GOT3 (cell line): ENCODE measurements at regions not wholly inside any gene's neighbourhood (a gene's known extent, or its start where the extent isn't known, plus 50 kb on each side); places are given as distances from the start of the nearest gene placed in this dataset.

Experiments used
- DNase-seq: peaks from one replicate; lab custom pipeline; 2025; ENCODE audit warnings: mixed read lengths; lab: John Stamatoyannopoulos, UW

DNA sequence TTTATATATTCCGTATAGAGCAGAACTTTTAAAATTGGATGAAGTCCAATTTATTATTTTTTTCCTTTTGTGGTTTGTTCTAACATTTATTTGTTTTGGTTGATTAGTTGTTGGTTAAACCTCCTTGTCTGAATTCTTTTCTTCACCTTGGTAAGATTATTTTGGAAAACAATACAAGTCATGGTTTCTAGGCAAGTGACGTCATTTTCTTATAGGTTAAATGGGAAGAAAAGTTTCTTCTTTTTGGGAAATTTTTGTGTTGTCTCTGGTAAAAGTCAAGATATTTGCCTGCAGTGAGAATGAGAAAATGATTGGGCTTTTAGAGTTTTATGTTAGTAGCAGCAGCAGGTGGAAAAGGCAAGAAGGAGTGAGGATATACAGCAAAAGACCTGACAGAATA, 197.9 kb downstream of the OTOR start:
- no peak for DNase-seq

GRCh38 chr20:16947479-16947878, 199.3 kb downstream of the OTOR start:
- DNase-seq, result no peak

DNA sequence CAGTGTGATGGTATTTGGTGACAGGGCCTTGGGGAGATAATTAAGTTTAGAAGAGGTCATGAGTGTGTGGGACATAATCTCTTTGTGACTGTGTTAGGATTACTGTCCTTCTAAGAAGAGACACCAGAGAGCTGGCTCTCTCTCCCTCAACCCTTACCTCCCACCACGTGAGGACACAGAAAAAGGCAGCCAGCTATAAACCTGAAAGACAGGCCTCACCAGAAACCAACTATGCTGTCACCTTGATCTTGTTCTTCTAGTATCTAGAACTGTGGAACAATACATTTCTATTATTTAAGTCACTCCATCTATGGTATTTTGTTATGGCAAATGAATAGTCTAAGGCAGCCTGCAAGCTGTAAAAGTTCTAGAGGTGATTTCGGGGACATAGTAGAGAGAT, 203.7 kb downstream of the OTOR start:
- DNase-seq, result no peak

DNA sequence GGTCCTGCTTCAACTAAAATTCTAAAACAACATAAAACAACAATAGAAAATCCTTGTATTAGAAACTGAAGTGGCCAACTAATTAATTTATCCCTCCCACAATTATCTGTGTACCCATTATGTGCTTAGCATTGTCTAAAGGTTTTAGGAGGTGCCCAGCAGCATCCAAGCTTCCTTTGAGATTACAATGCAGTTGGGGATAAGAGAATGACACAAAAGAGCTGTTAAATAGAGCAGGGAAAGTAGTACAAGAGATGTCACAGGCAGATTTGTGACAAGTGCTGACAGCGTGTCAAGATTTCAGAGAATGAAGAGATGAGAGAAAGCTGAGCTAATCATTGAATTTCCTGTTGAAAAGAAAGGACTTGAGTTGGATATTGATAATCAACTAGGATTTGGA, 204.8 kb downstream of the OTOR start:
- DNase-seq, result no peak

GRCh38 chr20:16953858-16954257, 205.7 kb downstream of the OTOR start:
- DNase-seq, result no peak

- no peak for DNase-seq
Observed at GRCh38 chr20:16955462-16955861, 207.3 kb downstream of the OTOR start.

DNA sequence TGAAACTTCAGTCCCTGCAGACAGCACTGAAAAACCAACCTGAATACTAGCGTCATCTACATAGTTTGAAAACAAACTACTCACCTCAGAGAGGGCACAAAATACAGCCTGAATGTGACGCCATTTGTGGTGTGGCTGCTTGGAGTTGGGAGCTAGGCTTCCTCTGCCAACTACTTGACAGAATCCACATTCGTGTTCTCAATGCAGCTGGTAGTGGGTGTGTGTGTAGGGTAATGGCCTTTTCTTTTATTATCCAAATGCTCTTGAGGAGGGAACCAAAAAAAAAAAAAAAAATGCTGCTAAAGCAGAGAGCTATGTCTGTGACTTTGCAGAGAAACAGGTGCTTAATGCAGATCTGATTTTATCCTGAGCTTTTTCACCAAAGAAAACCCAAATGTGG, 207.8 kb downstream of the OTOR start:
- no peak for DNase-seq

GRCh38 chr20:16965401-16965800, 217.2 kb downstream of the OTOR start:
- DNase-seq, result no peak

GRCh38 chr20:16966276-16966880, 218.2 kb downstream of the OTOR start:
- no peak for DNase-seq

DNA sequence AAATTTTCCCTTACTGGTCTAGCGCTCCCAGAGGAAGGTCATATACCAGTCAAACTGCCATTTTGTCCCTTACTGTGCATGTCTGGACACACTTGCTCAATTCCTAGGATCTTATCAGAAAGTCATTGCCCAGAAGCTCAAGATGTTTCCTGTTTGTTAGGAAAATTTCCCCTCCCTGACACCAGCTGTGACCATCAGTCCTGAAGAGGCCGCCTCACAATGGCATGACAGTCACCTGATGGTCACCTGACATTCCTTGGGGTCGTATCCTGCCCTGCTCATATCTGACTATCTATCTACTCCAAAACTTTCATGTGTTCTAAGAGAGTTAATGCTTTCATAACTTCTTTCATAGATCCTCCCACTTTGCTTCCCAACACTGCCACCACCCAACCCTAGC, 219.9 kb downstream of the OTOR start:
- DNase-seq, result no peak

DNA sequence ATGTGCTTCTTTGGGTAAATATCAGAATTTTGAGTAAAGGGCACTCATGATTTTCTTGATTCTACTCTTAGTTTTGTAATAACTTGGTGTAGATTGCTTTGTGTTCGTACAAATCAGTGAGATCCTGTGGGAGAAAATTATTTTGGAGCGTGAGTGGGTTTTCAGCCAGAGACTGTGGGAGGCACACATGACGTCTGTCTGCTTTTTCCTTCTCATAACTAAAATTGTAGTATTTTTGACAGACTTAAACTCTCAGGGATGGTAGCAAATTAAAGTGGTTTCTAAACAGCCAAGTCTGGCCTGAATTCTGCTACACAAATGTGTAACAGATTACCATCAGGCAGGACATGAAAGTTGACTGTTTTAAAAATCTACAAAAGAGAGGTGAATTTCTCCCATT, 222.6 kb downstream of the OTOR start:
- DNase-seq, result no peak

GRCh38 chr20:16974080-16974854, 226.1 kb downstream of the OTOR start:
- no peak for DNase-seq

- no peak for DNase-seq
Observed at GRCh38 chr20:16974855-16975162, 226.7 kb downstream of the OTOR start.

DNA sequence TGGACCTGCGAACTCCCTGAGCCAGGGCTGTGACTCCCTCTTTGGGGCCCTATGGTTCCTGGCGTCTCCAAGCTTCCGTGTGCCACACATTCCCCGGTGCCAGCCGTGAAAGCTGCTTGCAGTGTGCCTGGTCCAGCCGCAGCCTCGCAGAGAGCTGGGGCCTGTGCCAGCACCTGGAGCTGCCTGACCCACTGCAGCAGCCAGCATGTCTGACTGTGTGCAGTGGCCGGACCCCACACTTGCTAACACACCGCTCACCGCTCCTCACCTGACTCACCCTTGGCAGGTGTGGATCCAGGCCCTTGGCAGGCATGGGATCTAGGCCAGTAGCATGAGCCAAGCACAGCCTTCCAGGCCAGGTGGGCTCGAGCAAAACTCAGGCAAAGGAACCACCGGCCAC, 227.5 kb downstream of the OTOR start:
- no peak for DNase-seq

GRCh38 chr20:16978497-16978896, 230.3 kb downstream of the OTOR start:
- DNase-seq, result no peak

GRCh38 chr20:16982091-16982726, 234.1 kb downstream of the OTOR start:
- no peak for DNase-seq

- DNase-seq, result no peak
Observed at GRCh38 chr20:16984481-16984880, 236.3 kb downstream of the OTOR start.

GRCh38 chr20:17003170-17003870, 223.5 kb upstream of the PCSK2 start:
- no peak for DNase-seq

DNA sequence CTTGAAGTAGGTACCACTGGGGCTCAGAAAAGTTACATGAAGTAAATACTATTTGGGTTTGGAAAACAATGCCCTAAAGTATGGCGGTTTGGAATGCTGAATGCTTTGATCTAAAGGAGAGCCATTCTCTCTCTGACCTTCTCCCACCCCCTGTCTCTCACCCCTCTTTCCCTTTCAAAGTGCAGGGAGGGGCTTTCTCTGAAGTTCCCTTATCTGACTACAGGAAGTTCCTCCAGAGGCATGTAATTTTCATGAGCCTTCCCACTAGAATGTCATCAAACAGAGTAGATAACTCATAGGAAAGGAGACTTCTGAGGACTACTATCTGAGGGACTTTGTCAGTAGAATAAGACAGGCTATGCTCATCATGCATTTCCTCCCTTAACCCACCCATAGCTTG, 216.7 kb upstream of the PCSK2 start:
- no peak for DNase-seq

GRCh38 chr20:17012546-17013226, 214.2 kb upstream of the PCSK2 start:
- no peak for DNase-seq

DNA sequence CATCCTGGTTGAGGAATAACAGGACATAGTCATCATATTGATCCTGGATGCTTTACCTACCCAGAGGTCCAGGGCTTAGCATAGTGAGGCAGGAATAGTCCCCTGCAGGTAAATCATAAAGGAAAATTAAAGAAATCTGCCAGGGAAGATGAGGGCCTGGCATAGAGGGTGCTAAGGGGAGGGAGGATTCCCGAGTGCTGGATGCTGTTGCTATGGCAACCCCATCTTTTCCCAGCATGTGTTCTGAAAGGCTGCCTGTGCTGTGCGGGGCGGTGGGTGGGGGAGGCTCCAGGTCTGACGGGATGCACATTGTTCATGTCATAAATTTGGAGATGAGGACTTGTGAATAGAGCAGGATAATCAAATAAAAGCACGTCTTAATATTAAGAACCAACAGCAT, 212.6 kb upstream of the PCSK2 start:
- DNase-seq, result no peak

- no peak for DNase-seq
Observed at GRCh38 chr20:17014756-17015366, 212.0 kb upstream of the PCSK2 start.
